Stimulated activated CD4-positive, alpha-beta T cell treated with anti-CD3 and anti-CD28 coated beads, Interleukin-4, amount 100 ng/mL, for 24 hours (primary cell): ENCODE measurements at regions not wholly inside any gene's neighbourhood (a gene's known extent, or its start where the extent isn't known, plus 50 kb on each side); places are given as distances from the start of the nearest gene placed in this dataset.
"Not testable (repeated sequence)": the region's sequence is repeated elsewhere in the genome, so short reads cannot be mapped to it uniquely, and the experiment has no call there.

Experiments used
- DNase-seq: peaks from one replicate; pipeline ENCODE4 v3.0.0-alpha.2; 2020

GRCh38 chr7:52775876-52776275, 259.6 kb upstream of the POM121L12 start:
- no peak for DNase-seq

DNA sequence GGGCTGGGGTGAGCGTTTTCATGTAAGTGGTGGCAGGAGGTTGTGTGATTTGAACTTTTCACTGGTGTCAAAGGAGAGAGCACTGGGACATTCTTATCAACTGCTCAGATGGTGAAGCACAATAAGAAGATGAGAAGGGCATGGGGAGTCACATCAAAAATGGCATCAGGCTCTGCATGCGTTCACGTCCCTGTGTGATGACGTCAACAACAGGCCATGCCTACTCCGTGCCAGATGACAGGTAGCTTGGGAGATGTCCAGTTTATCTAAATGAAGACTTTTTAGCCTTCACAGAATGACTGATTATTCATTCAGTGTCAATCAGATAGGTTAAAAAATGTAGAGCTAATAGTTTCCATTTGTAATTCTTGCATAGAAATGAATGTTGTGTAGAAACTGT, 264.3 kb upstream of the POM121L12 start:
- DNase-seq: no peak

DNA sequence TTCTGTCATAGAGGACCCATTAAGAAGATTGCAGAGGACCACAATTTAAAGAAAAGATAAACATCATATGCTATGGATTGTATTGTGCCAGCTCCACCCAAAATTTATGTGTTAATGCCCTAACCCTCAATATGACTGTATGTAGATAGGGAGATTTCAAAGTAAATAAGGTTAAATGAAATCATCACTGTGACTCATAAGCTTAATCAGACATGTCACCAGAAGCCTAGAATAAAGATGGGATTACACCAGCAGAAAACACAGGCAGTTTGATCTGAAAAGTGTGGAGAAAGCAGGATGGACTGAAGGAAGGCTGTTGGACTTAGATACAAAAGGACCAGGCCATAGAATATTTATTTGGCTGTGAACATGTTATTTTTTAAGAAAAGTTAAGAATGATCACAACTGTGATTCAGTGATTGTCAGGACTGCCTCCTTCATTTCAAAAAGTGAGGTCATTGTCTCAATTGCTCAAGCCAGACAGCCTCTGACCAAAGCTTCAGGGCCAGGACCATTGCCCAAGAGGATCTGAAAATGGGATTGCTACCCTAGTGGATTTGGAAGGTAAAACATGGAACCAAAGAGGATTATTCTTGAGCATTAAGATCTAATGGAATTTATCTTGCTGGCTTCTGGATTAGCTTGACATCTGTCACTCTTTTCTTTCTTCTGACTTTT, 270.8 kb upstream of the POM121L12 start:
- no peak for DNase-seq

GRCh38 chr7:52758356-52758755, 277.1 kb upstream of the POM121L12 start:
- no peak for DNase-seq

DNA sequence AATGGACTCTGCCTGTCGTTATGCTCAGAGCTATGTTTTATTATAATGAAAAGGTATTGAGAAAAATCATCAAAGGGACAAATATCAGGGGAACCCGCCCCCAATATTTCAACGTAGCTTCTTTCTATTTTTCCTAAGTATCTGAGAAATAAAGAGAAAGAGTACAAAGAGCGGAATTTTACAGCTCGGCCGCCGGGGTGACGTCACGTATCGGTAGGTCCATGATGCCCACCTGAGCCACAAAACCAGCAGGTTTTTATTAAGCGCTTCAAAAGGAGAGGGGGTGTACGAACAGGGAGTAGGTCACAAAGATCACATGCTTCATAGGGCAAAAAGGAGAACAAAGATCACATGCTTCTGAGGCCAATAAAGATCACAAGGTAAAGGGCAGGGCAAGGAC, 281.6 kb upstream of the POM121L12 start:
- no peak for DNase-seq

DNA sequence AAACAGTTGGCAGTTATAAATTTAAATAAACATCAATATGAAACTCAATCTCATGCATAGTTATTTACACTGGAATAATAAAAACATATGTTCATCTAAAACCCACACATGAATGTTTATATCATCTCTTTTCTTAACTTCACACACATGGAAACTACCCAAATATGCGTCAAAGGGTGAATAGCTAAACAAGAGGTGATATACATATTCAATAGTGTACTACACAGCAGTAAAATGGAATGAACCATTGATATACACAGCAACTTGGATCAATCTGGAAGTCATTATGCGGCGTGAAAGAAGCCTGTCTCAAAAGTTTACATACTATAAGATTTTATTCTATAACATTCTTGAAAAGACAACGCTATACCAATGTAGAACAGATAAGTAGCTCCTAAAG, 282.5 kb upstream of the POM121L12 start:
- DNase-seq: no peak

DNA sequence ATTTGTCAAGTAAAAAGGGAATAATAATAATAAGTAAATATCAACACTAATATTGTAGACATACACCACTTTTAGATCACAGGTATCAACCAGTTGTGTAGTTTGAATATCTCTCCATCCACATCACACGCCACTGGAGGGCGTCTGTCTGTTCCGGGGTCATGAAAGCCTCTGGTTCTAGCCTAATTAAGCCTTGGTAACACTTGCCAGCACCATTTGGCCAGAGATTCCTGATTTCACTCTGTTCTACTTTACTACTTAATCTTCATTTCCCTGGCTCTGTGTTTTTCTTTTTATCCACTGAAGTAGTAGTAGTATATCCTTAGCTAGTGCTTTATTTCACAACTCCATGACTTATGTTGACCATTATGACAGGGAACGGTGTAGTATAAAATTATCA, 285.6 kb upstream of the POM121L12 start:
- DNase-seq: no peak

DNA sequence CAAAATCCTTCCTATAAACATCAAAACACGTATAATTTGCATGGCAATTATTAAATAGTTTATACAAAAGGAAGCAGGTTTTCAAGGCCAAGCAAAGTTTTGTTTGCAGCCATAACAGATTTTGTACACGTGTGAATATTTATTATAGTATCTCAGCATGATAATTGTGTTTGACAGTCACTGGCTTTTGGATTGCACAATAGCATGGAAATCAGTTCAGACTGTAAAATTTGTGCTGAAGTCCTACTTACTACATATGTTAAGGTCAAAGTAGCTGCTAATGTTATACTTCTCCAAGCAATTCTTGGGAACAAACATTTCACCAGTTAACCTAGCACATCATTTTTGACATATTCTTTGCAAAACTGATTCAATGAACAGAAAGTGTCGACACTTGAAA, 287.6 kb upstream of the POM121L12 start:
- DNase-seq: no peak

DNA sequence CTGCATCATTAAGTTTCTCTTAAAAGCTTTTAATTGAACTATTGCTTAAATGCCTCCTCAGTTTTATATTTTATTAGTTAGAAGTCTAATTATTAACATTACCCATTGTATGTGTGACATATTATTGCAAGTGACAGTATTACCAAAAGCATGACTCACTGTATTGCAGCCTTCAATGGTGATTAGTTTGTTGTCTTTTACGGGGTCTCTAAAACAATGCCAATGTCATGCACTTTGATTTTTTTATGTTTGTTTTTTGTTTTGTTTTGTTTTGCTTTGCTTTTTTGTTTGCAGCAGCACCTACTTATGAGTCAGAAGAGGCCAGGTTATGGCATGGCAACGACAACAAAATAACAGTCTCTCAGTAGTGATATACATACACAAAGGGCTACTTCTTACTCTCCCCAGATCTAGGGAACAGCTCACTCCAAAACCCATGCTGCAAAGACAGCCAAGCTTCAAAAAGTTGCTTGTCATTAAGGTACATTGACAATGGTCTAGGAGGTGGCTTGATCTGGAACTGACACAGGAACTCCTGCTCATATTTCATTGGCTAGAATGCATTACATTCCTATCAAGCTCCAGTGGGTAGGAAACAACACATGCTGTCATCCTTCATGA, 293.7 kb upstream of the POM121L12 start:
- no peak for DNase-seq

- DNase-seq: no peak
These were observed 299.8 kb upstream of the POM121L12 start for GRCh38 chr7:52735656-52736055.

- not testable (repeated sequence) for DNase-seq
These were observed 306.8 kb upstream of the POM121L12 start for GRCh38 chr7:52728683-52729082.

GRCh38 chr7:52727632-52728031, 307.8 kb upstream of the POM121L12 start:
- no peak for DNase-seq

- DNase-seq: no peak
These were observed 308.4 kb upstream of the POM121L12 start for GRCh38 chr7:52726986-52727385.

- no peak for DNase-seq
These were observed 308.9 kb upstream of the POM121L12 start for GRCh38 chr7:52726493-52726892.

DNA sequence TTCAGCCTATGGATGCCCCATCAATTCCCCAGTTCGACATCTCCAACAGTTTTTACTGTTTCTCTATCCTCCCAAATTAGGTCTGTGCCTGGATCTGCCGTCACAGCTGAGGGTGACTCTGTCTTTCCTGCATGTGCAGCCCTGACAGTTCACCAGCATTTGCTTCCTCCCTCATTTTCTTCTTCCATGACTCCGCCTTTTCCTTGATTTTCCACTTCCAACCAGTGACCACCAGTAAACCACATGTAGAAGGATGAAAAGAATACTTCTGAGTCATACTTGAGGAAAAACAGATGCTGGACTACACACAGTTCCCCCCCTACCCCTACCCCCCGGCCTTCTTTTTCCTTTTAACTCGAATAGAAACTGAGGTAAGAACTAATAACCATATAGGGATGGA, 311.8 kb upstream of the POM121L12 start:
- no peak for DNase-seq

DNA sequence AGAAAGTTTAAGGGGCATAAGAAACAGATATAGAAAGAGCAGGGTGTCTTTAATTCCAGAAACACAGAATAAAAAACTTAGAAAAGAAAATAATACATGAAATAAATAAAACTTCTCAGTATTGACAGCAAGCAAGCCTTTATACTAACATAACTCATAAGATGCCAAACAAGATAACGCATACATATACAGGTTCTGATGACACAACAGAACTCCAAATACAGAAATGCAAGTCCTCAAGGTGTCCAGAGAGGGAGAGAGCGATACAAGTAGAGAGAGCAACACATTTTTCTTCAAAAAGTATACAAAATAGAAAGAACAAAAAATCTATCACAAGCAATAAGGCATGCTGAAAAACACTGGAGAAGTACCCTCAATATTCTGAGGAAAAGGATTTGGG, 314.6 kb upstream of the POM121L12 start:
- no peak for DNase-seq

DNA sequence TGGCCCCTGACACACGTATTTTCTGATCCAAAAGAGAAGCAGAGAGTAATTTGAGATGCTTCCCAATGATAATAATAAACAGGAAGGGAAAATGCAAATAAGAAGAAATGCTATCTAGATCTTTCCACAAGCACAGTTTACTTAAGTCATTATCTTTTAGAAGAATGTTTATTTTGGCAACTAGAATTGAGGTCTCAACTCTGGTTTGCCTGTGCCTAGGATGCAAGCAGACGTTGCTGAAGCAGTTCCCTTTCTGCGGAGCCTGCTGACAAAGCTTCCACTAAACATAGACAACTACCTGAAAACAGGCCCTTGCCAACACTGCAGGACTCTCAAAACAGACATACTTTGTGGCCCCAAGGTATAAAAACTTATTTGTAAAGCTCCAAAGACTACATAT, 315.8 kb upstream of the POM121L12 start:
- no peak for DNase-seq

GRCh38 chr7:52715701-52716100, 319.7 kb upstream of the POM121L12 start:
- DNase-seq: no peak

DNA sequence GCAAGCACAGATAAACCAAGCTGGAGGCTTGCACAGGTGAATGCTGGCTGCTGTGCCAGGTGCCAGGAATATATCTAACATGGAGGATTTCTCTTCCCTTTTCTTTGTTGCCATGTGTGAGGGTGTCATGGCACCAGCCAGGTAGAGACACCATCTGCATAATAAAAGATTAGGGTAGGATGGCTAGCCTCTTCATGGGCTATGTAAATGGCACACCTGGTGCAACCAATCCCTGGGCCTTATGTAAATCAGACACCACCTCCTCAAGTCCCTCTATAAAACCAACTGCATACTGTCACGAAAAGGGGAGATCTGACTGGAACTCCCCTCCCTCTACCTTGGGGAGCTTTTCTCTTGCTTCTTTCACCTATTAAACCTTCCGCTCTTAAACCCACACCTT, 322.5 kb upstream of the POM121L12 start:
- no peak for DNase-seq

GRCh38 chr7:52711951-52712350, 323.5 kb upstream of the POM121L12 start:
- DNase-seq: no peak

DNA sequence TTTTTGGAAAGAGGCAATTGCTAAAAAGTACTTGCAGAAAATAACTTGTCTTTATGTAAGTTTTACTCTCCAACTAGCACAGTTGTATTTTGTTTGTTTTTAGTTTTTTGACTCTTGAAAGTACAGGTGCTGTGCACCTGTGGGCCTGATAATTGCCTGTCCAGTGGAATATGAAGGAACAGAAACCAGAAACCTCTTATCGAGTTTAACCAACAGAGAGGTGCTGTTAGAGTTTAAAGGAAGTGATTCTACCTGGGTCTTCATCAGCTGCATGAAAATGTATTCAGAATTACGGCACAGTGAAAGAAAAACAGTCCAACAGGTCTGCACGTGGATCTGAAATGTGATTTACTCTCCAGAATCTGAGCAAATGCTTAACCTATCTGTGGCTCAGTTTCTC, 326.6 kb upstream of the POM121L12 start:
- DNase-seq: no peak

- DNase-seq: no peak
These were observed 329.7 kb upstream of the POM121L12 start for GRCh38 chr7:52705768-52706167.

DNA sequence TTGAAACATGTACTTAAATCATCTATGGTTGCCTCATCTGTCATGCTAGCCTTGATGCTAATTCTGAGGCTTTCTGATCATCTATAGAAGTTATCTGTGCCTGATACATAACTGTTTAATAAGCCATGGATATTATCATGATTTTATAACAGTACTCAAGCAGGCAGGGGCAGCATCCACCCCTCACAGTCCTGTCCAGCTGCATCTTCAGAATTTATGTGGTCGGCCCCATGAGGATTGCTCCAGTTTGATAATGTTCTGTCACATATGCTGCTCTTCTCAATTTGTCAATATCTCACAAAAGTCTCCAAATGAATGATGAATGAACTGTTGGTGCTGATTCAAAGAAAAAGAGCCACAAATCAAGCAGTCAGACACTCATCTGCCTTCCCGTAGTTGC, 335.1 kb upstream of the POM121L12 start:
- no peak for DNase-seq

DNA sequence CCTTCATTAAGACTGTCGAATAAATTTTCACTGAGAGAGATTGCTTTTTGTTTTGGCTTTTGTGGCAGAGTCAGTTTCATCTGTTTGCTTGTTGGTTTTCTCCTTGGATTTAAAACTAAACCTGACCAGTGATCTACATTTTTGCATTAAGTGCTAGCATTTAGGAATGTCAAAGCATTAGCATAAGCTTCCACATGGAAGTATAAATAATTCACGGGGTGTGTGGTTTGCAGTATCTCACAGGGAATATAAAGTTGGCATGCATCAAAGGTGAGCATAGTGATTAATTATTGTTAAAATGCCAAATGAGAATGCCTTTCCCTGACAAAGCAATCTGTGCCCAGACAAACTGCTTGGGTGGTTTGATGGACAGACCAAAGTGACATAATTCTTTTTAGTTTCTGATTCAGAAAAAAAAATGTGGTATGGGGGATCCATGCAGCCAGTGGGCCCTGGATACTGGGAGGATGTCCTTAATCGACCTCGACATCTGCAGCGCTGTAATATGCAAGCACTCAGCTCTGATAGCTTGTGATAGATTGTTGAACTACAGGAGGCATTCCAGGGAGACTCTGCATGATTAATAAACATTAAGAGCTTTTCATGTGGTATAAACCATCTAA, 339.3 kb upstream of the POM121L12 start:
- DNase-seq: no peak

DNA sequence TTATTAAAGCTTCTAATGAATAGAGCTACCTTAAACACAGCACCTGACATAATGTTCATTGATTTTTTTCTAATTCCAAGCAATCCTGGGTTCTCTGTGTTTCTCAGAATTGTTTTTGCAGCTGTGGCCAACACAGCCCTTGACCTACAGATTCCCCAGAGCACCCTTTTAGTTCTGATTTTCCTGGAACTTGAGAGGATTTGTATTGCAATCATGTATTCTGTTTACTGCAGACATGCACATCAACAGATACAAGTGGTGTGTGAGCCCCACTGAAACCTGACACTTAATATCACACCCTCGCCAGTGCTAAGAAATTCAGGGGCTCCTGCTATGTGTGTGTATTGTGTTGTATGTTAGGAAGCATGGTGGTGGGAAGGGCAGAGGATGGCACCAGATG, 344.2 kb upstream of the POM121L12 start:
- no peak for DNase-seq
